GM12878 (cell line): ENCODE measurements at regions not wholly inside any gene's neighbourhood (a gene's known extent, or its start where the extent isn't known, plus 50 kb on each side); places are given as distances from the start of the nearest gene placed in this dataset.

Experiments used
- ATAC-seq: fragments of 200-7000 bp; cut with Tn5 transposase; 3 replicates; pipeline ENCODE4 v1.9.1; 2020; ENCODE audit warnings: mild to moderate bottlenecking, moderate library complexity
- BruUV-seq: library from RNA; stranded (reverse); fragments of 400-500 nt; replicated peaks from 2 replicates; lab custom pipeline; 2021; lab: Mats Ljungman, UMichigan
- CTCF ChIA-PET: fragments of 300-600 bp; sonication (Branson Sonifier 250); formaldehyde crosslinking; extraction: SDS; loops from one replicate; lab custom pipeline; 2021; ENCODE audit warnings: inconsistent platforms; lab: Yijun Ruan, JAX
- POLR2A ChIA-PET: fragments of 350-600 bp; formaldehyde crosslinking; extraction: SDS; loops from one replicate; lab custom pipeline; 2021; ENCODE audit warnings: inconsistent platforms; lab: Charles Lee
- RAD21 ChIA-PET: fragments of 300-600 bp; sonication (Branson Sonifier 250); formaldehyde crosslinking; loops from one replicate; lab custom pipeline; 2023; ENCODE audit warnings: antibody characterized with exemption; ENCODE audit not compliant: unreplicated experiment; lab: Charles Lee
- SMC1A ChIA-PET: fragments of 300-600 bp; sonication (Branson Sonifier 250); formaldehyde crosslinking; loops from one replicate; lab custom pipeline; 2023; ENCODE audit not compliant: unreplicated experiment, uncharacterized antibody; lab: Charles Lee
- DNase-seq: peaks from one replicate; pipeline ENCODE4 v3.0.0-alpha.2; 2011; ENCODE audit warnings: low read depth, low spot score
- FAIRE-seq: peaks from 3 replicates; lab custom pipeline; 2011; peaks lifted over from hg19 to GRCh38; lab: Jason Lieb, UNC
- H2AFZ ChIP-seq: 2 replicates; pipeline ENCODE4 v1.6.0; 2011; ENCODE audit warnings: low read depth, low read length, control low read depth; ENCODE audit not compliant: control insufficient read depth
- H3K27ac ChIP-seq: 2 replicates; pipeline ENCODE4 v1.5.1; 2011; ENCODE audit warnings: control low read depth; ENCODE audit not compliant: control insufficient read depth, insufficient read depth
- H3K27me3 ChIP-seq, 2 experiments: replicated peaks in 1 of 2; 2 replicates each; pipeline versions ENCODE4 v1.6.0 to v1.6.1; 2011; ENCODE audit warnings: low read length in 1 of 2; ENCODE audit not compliant: control insufficient read depth in 2 of 2, insufficient read depth in 2 of 2
- H3K36me3 ChIP-seq, 2 experiments: 2 replicates each; pipeline ENCODE4 v1.5.1; 2011; ENCODE audit warnings: low read length in 1 of 2; ENCODE audit not compliant: control insufficient read depth in 2 of 2, insufficient read depth in 2 of 2
- H3K4me1 ChIP-seq: 2 replicates; pipeline ENCODE4 v1.6.1; 2011; ENCODE audit warnings: mild to moderate bottlenecking, low read length, moderate library complexity, mixed read lengths; ENCODE audit not compliant: control insufficient read depth, insufficient read depth
- H3K4me2 ChIP-seq: 2 replicates; pipeline ENCODE4 v1.6.0; 2011; ENCODE audit warnings: control low read depth; ENCODE audit not compliant: control insufficient read depth, insufficient read depth
- H3K4me3 ChIP-seq: fragments of 200-600 bp; sonication (generic); 2 replicates; pipeline ENCODE4 v1.5.1; 2016
- H3K79me2 ChIP-seq: 2 replicates; pipeline ENCODE4 v1.6.0; 2011; ENCODE audit warnings: low read length; ENCODE audit not compliant: control insufficient read depth, insufficient read depth
- H3K9ac ChIP-seq: 2 replicates; pipeline ENCODE4 v1.8.0; 2011; ENCODE audit warnings: low read length, control low read depth, mixed read lengths; ENCODE audit not compliant: control insufficient read depth, insufficient read depth
- H3K9me3 ChIP-seq: replicated peaks from 3 replicates; pipeline ENCODE4 v1.5.1; 2011; ENCODE audit warnings: mild to moderate bottlenecking, low read length; ENCODE audit not compliant: control insufficient read depth, insufficient read depth
- H4K20me1 ChIP-seq: 2 replicates; pipeline ENCODE4 v1.6.0; 2011; ENCODE audit not compliant: control insufficient read depth, insufficient read depth
- CBX3 ChIP-seq: fragments of 200-600 bp; sonication (generic); IDR thresholded peaks from 2 replicates; pipeline ENCODE4 v1.6.1; 2016; ENCODE audit warnings: low read depth, borderline replicate concordance
- CEBPB ChIP-seq, 2 experiments: fragments of 150-350 bp in 1 of 2; IDR thresholded peaks; 2 replicates each; pipeline ENCODE4 v1.6.1; 2012 to 2014; ENCODE audit warnings: low read depth in 2 of 2, low read length in 2 of 2, borderline replicate concordance in 1 of 2, inconsistent platforms in 1 of 2
- CREB1 ChIP-seq: IDR thresholded peaks from 2 replicates; pipeline ENCODE4 v1.6.1; 2012; ENCODE audit warnings: low read depth, mild to moderate bottlenecking, inconsistent platforms
- E2F4 ChIP-seq: IDR thresholded peaks from 2 replicates; pipeline ENCODE4 v1.6.1; 2012; ENCODE audit warnings: low read depth, low read length, improper control_type of control experiment
- EED ChIP-seq: sonication (generic); IDR thresholded peaks from 2 replicates; pipeline ENCODE4 v1.6.1; 2016; ENCODE audit warnings: antibody characterized with exemption, low read depth
- ESRRA ChIP-seq: IDR thresholded peaks from 2 replicates; pipeline ENCODE4 v1.6.1; 2012; ENCODE audit warnings: mild to moderate bottlenecking, low read length, improper control_type of control experiment
- FOS ChIP-seq: IDR thresholded peaks from 3 replicates; pipeline ENCODE4 v1.6.1; 2011; ENCODE audit warnings: borderline replicate concordance; ENCODE audit not compliant: insufficient read length; ENCODE audit errors: extremely low read depth
- FOXM1 ChIP-seq: IDR thresholded peaks from 2 replicates; pipeline ENCODE4 v1.6.1; 2012; ENCODE audit warnings: low read depth, mild to moderate bottlenecking, inconsistent platforms, low read length, moderate library complexity
- IKZF2 ChIP-seq, 2 experiments: fragments of 450-650 bp; IDR thresholded peaks; 2 replicates each; pipeline ENCODE4 v1.6.1; 2017; ENCODE audit warnings: mild to moderate bottlenecking in 2 of 2, moderate library complexity in 2 of 2
- MYC ChIP-seq: IDR thresholded peaks from 2 replicates; pipeline ENCODE4 v1.6.1; 2011; ENCODE audit warnings: mild to moderate bottlenecking, low read length, moderate library complexity, inconsistent platforms; ENCODE audit not compliant: insufficient read depth, insufficient replicate concordance, insufficient read length, severe bottlenecking
- NFYB ChIP-seq: IDR thresholded peaks from 2 replicates; pipeline ENCODE4 v1.6.1; 2011; ENCODE audit warnings: low read depth, mild to moderate bottlenecking, low read length, improper control_type of control experiment, moderate library complexity; ENCODE audit not compliant: insufficient read depth
- NR2C1 ChIP-seq: fragments of 450-650 bp; IDR thresholded peaks from 2 replicates; pipeline ENCODE4 v1.6.1; 2017; ENCODE audit warnings: antibody characterized with exemption, mild to moderate bottlenecking, moderate library complexity
- NR2C2 ChIP-seq: IDR thresholded peaks from 2 replicates; pipeline ENCODE4 v1.6.1; 2011; ENCODE audit warnings: borderline replicate concordance, low read depth; ENCODE audit not compliant: control insufficient read depth, insufficient read length
- NR2F1 ChIP-seq: fragments of 450-650 bp; conservative IDR thresholded peaks from 2 replicates; pipeline ENCODE4 v1.6.1; 2017; ENCODE audit warnings: mild to moderate bottlenecking
- POLR2A ChIP-seq: IDR thresholded peaks from 2 replicates; pipeline ENCODE4 v1.6.1; 2011; ENCODE audit warnings: low read depth, mild to moderate bottlenecking, low read length
- RAD21 ChIP-seq: IDR thresholded peaks from 2 replicates; pipeline ENCODE4 v1.6.1; 2011; ENCODE audit warnings: mild to moderate bottlenecking, low read depth, low read length, moderate library complexity; ENCODE audit not compliant: insufficient read depth
- RBBP5 ChIP-seq: fragments of 200-600 bp; sonication (generic); conservative IDR thresholded peaks from 2 replicates; pipeline ENCODE4 v1.6.1; 2016
- RELA ChIP-seq: fragments of 450-650 bp; IDR thresholded peaks from 2 replicates; pipeline ENCODE4 v1.8.0; 2014; ENCODE audit warnings: borderline replicate concordance; ENCODE audit not compliant: partially characterized antibody
- YBX1 ChIP-seq: fragments of 450-650 bp; IDR thresholded peaks from 2 replicates; pipeline ENCODE4 v1.6.1; 2016; ENCODE audit warnings: antibody characterized with exemption
- ZBTB11 ChIP-seq: fragments of 450-650 bp; formaldehyde crosslinking; IDR thresholded peaks from 2 replicates; pipeline ENCODE4 v1.5.0; 2022; ENCODE audit warnings: mild to moderate bottlenecking, missing genetic modification characterization
- ZZZ3 ChIP-seq: IDR thresholded peaks from 2 replicates; pipeline ENCODE4 v1.6.1; 2011; ENCODE audit warnings: low read depth; ENCODE audit not compliant: control insufficient read depth, insufficient read length
- WGBS: methylation state at CpG from one replicate; pipeline ENCODE4 v1.1.6; 2016; ENCODE audit warnings: low lambda C conversion rate; ENCODE audit not compliant: insufficient replicate concordance, insufficient coverage; ENCODE audit errors: missing lambda C conversion rate; 5-methylcytosine and 5-hydroxymethylcytosine counted together
- in situ Hi-C: fragments of 300-500 bp; cut with MboI; formaldehyde crosslinking; loops from 9 replicates; pipeline ENCODE4 v1.14.3; 2018; ENCODE audit warnings: mixed read lengths
- intact Hi-C: fragments of 100-400 bp; cut with micrococcal nuclease; formaldehyde crosslinking; loops from one replicate; pipeline ENCODE4 v1.14.2; 2022; ENCODE audit not compliant: unreplicated experiment

GRCh38 chr5:142210011-142210410, 101.4 kb downstream of the NDFIP1 start (continued):
- TF ChIP-seq NR2C1 (no peak), FOXM1 (no peak), MYC (no peak), ESRRA (no peak), POLR2A (no peak), FOS (no peak), CREB1 (no peak), CEBPB (IDR thresholded peaks at IDR 0.05; ENCODE audit: borderline replicate concordance in 1 of 2, low read depth in 2 of 2, low read length in 2 of 2) (no peak), EED (no peak), ZZZ3 (no peak), CBX3 (no peak)
- TF ChIP-seq, all 136 proteins: peak for 0

GRCh38 chr5:142208777-142209312, 100.3 kb downstream of the NDFIP1 start:
- Histone ChIP-seq H4K20me1 (no peaks in the 10 kb centered on the region), H3K4me3 (no peak overlapping the region), H3K9ac (no peak overlapping the region), H2AFZ (no peak overlapping the region), H3K27ac (no peak overlapping the region), H3K36me3 (no peaks in the 10 kb centered on the region), H3K79me2 (no peaks in the 10 kb centered on the region), H3K4me1 (no peaks in the 10 kb centered on the region), H3K4me2 (no peak overlapping the region), H3K27me3 (peaks cover 0 to 1% of the 10 kb centered on the region in 2 experiments; a peak in 2 of 4 replicates), H3K9me3 (no peaks in the 10 kb centered on the region)
- in situ Hi-C loops: no loop called here
- intact Hi-C loops: no loop called here
- no TSS peak for BruUV-seq
- no peak for FAIRE-seq
- 75% methylated on average over 8 of the region's 8 CpGs for WGBS
- POLR2A ChIA-PET: no interaction called here
- CTCF ChIA-PET: no interaction called here
- RAD21 ChIA-PET: no interaction called here
- ATAC-seq: no peak
- TF ChIP-seq NR2C2 (no peak), NFYB (no peak), ZBTB11 (no peak), RELA (no peak), NR2F1 (no peak), RBBP5 (no peak), RAD21 (no peak), E2F4 (no peak), IKZF2 (IDR thresholded peaks at IDR 0.05) (no peak), YBX1 (no peak), ZZZ3 (no peak)
- SMC1A ChIA-PET: no interaction called here
- no peak for DNase-seq
